Smooth muscle cell (in vitro differentiated cells): ENCODE measurements at regions not wholly inside any gene's neighbourhood (a gene's known extent, or its start where the extent isn't known, plus 50 kb on each side); places are given as distances from the start of the nearest gene placed in this dataset.
A peak's percentile ranks its signal among the peaks of the same experiment; 100 is the strongest.

Experiments
- DNase-seq: peaks from one replicate; lab custom pipeline; 2025; ENCODE audit not compliant: unreplicated experiment; lab: John Stamatoyannopoulos, UW
- H2AFZ ChIP-seq: fragments of 200-600 bp; sonication (generic); 2 replicates; pipeline ENCODE4 v1.6.0; 2016; ENCODE audit warnings: antibody characterized with exemption, low read depth, mild to moderate bottlenecking
- H3F3A ChIP-seq: fragments of 200-600 bp; sonication (generic); 2 replicates; pipeline ENCODE4 v1.6.0; 2017; ENCODE audit warnings: antibody characterized with exemption, low read depth
- H3K27ac ChIP-seq: fragments of 200-600 bp; sonication (generic); 2 replicates; pipeline ENCODE4 v1.5.1; 2016; ENCODE audit warnings: low read depth, mild to moderate bottlenecking
- H3K27me3 ChIP-seq: fragments of 200-600 bp; sonication (generic); 2 replicates; pipeline ENCODE4 v1.6.1; 2016; ENCODE audit warnings: low read depth, mild to moderate bottlenecking
- H3K36me3 ChIP-seq: fragments of 200-600 bp; sonication (generic); 2 replicates; pipeline ENCODE4 v1.5.1; 2016; ENCODE audit warnings: low read depth
- H3K4me1 ChIP-seq: fragments of 200-600 bp; sonication (generic); 2 replicates; pipeline ENCODE4 v1.5.1; 2016; ENCODE audit warnings: low read depth
- H3K4me2 ChIP-seq: fragments of 200-600 bp; sonication (generic); 2 replicates; pipeline ENCODE4 v1.6.0; 2016; ENCODE audit warnings: mild to moderate bottlenecking
- H3K4me3 ChIP-seq: fragments of 200-600 bp; sonication (generic); 2 replicates; pipeline ENCODE4 v1.5.1; 2016; ENCODE audit warnings: mild to moderate bottlenecking
- H3K79me2 ChIP-seq: fragments of 200-600 bp; sonication (generic); 2 replicates; pipeline ENCODE4 v1.6.0; 2016; ENCODE audit warnings: low read depth, mild to moderate bottlenecking
- H3K9ac ChIP-seq: fragments of 200-600 bp; sonication (generic); 2 replicates; pipeline ENCODE4 v1.6.0; 2016; ENCODE audit warnings: low read depth
- H3K9me3 ChIP-seq: fragments of 200-600 bp; sonication (generic); replicated peaks from 2 replicates; pipeline ENCODE4 v1.5.1; 2016; ENCODE audit warnings: low read depth
- H4K20me1 ChIP-seq: fragments of 200-600 bp; sonication (generic); 2 replicates; pipeline ENCODE4 v1.6.0; 2016; ENCODE audit warnings: low read depth
- WGBS: methylation state at CpG from one replicate; pipeline ENCODE4 v1.1.7; 2016; ENCODE audit warnings: low lambda C conversion rate; 5-methylcytosine and 5-hydroxymethylcytosine counted together
- TF ChIP-seq, protein P1 (sequence below): fragments of 200-600 bp; sonication (generic); IDR thresholded peaks from 2 replicates; pipeline ENCODE4 v1.5.1; 2017; ENCODE audit warnings: borderline replicate concordance, mild to moderate bottlenecking, antibody characterized with exemption; ENCODE audit not compliant: insufficient read depth, poor library complexity, severe bottlenecking

- Histone ChIP-seq H3K9ac (no peak overlapping the region), H3K27me3 (no peaks in the 10 kb centered on the region), H3K4me2 (no peak overlapping the region), H3K79me2 (no peaks in the 10 kb centered on the region), H3K36me3 (peaks cover 4% of the 10 kb centered on the region), H3K9me3 (peaks cover 5% of the 10 kb centered on the region), H4K20me1 (no peaks in the 10 kb centered on the region), H3K27ac (no peak overlapping the region), H3F3A (no peaks in the 10 kb centered on the region), H3K4me3 (no peak overlapping the region), H2AFZ (no peak overlapping the region), H3K4me1 (no peaks in the 10 kb centered on the region)
- TF ChIP-seq, protein P1, sequence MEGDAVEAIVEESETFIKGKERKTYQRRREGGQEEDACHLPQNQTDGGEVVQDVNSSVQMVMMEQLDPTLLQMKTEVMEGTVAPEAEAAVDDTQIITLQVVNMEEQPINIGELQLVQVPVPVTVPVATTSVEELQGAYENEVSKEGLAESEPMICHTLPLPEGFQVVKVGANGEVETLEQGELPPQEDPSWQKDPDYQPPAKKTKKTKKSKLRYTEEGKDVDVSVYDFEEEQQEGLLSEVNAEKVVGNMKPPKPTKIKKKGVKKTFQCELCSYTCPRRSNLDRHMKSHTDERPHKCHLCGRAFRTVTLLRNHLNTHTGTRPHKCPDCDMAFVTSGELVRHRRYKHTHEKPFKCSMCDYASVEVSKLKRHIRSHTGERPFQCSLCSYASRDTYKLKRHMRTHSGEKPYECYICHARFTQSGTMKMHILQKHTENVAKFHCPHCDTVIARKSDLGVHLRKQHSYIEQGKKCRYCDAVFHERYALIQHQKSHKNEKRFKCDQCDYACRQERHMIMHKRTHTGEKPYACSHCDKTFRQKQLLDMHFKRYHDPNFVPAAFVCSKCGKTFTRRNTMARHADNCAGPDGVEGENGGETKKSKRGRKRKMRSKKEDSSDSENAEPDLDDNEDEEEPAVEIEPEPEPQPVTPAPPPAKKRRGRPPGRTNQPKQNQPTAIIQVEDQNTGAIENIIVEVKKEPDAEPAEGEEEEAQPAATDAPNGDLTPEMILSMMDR: no peak
- no peak for DNase-seq
Measured at GRCh38 chr4:75154994-75155393, 222.1 kb downstream of the PARM1 start.

DNA sequence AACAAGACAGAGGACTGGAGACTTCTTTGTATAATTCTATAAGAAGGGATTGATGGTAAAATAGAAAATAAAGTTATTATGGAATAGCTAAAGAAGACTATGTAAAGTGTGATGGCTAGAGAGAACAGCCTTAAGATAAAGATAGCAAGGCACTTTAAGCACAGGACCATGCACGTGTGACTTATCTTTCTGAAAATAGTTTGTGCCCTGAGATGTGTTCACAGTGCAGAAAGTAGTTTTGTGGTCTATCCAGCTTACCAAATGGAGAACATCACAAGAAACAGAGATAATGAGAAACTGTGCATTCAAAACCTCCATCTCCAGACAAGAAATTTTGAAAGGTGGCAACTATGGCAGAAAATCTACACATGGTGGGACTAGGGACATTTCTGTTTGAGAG, 213.3 kb downstream of the PARM1 start:
- H3F3A ChIP-seq: no peaks in the 10 kb centered on the region
- H3K9ac ChIP-seq: no peak overlapping the region
- H3K9me3 ChIP-seq: no peaks in the 10 kb centered on the region
- H3K4me1 ChIP-seq: no peaks in the 10 kb centered on the region
- H3K79me2 ChIP-seq: no peaks in the 10 kb centered on the region
- H2AFZ ChIP-seq: no peak overlapping the region
- TF ChIP-seq, protein P1: no peak
- H3K27me3 ChIP-seq: no peaks in the 10 kb centered on the region
- 32% methylated on average over 1 of the region's 1 CpG for WGBS
- no peaks in the 10 kb centered on the region for H3K36me3 ChIP-seq
- no peaks in the 10 kb centered on the region for H4K20me1 ChIP-seq
- DNase-seq: no peak
- no peak overlapping the region for H3K4me3 ChIP-seq
- no peak overlapping the region for H3K27ac ChIP-seq
- H3K4me2 ChIP-seq: no peak overlapping the region

DNA sequence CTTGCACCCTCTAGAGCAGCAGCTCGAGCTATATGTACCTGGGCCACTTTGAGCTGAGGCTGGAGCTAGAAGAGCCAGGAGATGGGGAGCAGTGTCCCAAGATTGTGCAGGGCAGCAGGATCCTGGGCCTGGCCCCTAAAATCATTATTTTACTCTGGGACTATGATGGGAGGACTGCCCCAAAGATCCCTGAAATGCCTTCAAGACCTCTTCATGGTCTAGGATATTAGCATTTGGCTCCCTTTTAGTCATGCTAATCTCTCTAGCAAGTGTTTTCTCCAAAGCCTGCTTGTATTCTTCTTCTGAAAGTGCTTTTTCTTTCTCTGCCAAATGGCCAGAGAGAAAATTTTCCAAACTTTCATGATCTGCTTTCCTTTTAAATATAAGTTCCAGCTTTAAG, 211.6 kb downstream of the PARM1 start:
- no peak overlapping the region for H3K27ac ChIP-seq
- WGBS: 79% methylated on average over 1 of the region's 1 CpG

DNA sequence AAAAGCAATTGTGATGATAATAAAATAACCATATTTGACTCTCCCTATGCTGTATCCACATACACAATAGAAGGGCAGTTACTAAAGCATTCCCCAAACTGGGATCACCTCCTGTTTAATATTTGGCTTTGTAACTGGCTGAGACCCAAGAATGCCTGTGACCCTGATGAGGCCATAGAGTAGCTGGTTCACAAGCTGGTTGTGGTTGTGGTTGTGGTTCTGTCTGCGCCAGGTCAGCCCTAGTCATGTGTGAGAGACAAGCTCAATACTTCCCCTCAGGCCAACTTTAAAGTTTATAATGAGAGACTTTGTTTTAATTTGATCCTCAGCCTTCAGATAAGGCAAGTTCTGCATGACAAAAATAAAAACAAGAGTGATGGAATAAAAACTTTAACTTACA, 209.9 kb downstream of the PARM1 start:
- Histone ChIP-seq H3K27me3 (no peaks in the 10 kb centered on the region), H3K27ac (peak overlapping the region; percentile 96), H3K4me2 (peak overlapping the region; percentile 58), H3F3A (no peaks in the 10 kb centered on the region), H3K36me3 (no peaks in the 10 kb centered on the region), H3K79me2 (no peaks in the 10 kb centered on the region), H2AFZ (no peak overlapping the region), H3K9ac (peak overlapping the region; percentile 82), H4K20me1 (no peaks in the 10 kb centered on the region), H3K4me3 (no peak overlapping the region), H3K4me1 (no peaks in the 10 kb centered on the region), H3K9me3 (no peaks in the 10 kb centered on the region)
- TF ChIP-seq, protein P1: no peak
- DNase-seq: no peak
- WGBS: 25% methylated on average over 1 of the region's 1 CpG

More for the DNA sequence above, 211.6 kb downstream of the PARM1 start:
- Histone ChIP-seq H3K9ac (no peak overlapping the region), H3K4me1 (no peaks in the 10 kb centered on the region), H3K79me2 (no peaks in the 10 kb centered on the region), H3K4me3 (no peak overlapping the region), H3K36me3 (no peaks in the 10 kb centered on the region), H4K20me1 (no peaks in the 10 kb centered on the region), H3F3A (no peaks in the 10 kb centered on the region), H3K27me3 (no peaks in the 10 kb centered on the region), H3K9me3 (no peaks in the 10 kb centered on the region), H3K4me2 (no peak overlapping the region), H2AFZ (no peak overlapping the region)
- DNase-seq: no peak
- TF ChIP-seq, protein P1: no peak
